IMR-90 (cell line): ENCODE measurements at regions not wholly inside any gene's neighbourhood (a gene's known extent, or its start where the extent isn't known, plus 50 kb on each side); places are given as distances from the start of the nearest gene placed in this dataset.

Source experiments
- ATAC-seq: fragments of 200-7000 bp; cut with Tn5 transposase; 2 replicates; pipeline ENCODE4 v1.9.1; 2020; ENCODE audit warnings: low read depth, mild to moderate bottlenecking, moderate library complexity
- BruUV-seq: library from RNA; stranded (reverse); fragments of 400-500 nt; replicated peaks from 2 replicates; lab custom pipeline; 2021; lab: Mats Ljungman, UMichigan
- CTCF ChIA-PET: fragments of 300-600 bp; formaldehyde crosslinking; extraction: SDS; loops from one replicate; lab custom pipeline; 2021; ENCODE audit warnings: antibody characterized with exemption; lab: Yijun Ruan, JAX
- POLR2A ChIA-PET: fragments of 300-600 bp; sonication (Branson Sonifier 250); formaldehyde crosslinking; loops from one replicate; lab custom pipeline; 2022; ENCODE audit warnings: antibody characterized with exemption; ENCODE audit not compliant: unreplicated experiment; lab: Charles Lee
- DNase-seq: peaks from one replicate; pipeline ENCODE4 v3.0.0; 2013
- H2AFZ ChIP-seq: replicated peaks from 2 replicates; pipeline ENCODE3; 2013; ENCODE audit warnings: low read length, mild to moderate bottlenecking; ENCODE audit not compliant: poor library complexity
- H2AK5ac ChIP-seq: 2 replicates; pipeline ENCODE4 v1.6.1; 2013; ENCODE audit warnings: low read depth, low read length, inconsistent platforms
- H2AK9ac ChIP-seq: replicated peaks from 2 replicates; pipeline ENCODE3; 2013; ENCODE audit warnings: mild to moderate bottlenecking, low read depth, low read length, moderate library complexity; ENCODE audit not compliant: poor library complexity
- H2BK120ac ChIP-seq: 2 replicates; pipeline ENCODE4 v1.6.1; 2013; ENCODE audit warnings: low read depth, low read length, inconsistent platforms
- H2BK15ac ChIP-seq: 3 replicates; pipeline ENCODE4 v1.6.1; 2013; ENCODE audit warnings: low read depth, low read length, inconsistent platforms
- H2BK20ac ChIP-seq: 2 replicates; pipeline ENCODE4 v1.6.1; 2013; ENCODE audit warnings: low read depth, mild to moderate bottlenecking, inconsistent platforms, low read length, moderate library complexity
- H2BK5ac ChIP-seq: 2 replicates; pipeline ENCODE4 v1.6.1; 2013; ENCODE audit warnings: mild to moderate bottlenecking, low read depth, low read length, inconsistent platforms; ENCODE audit not compliant: poor library complexity, severe bottlenecking
- H3K14ac ChIP-seq: replicated peaks from 2 replicates; pipeline ENCODE4 v1.6.1; 2013; ENCODE audit warnings: low read depth, low read length, inconsistent platforms
- H3K18ac ChIP-seq: 2 replicates; pipeline ENCODE4 v1.6.1; 2013; ENCODE audit warnings: low read depth, low read length, control low read depth
- H3K23ac ChIP-seq: 2 replicates; pipeline ENCODE4 v1.6.1; 2013; ENCODE audit warnings: low read depth, low read length, inconsistent platforms
- H3K27ac ChIP-seq: 2 replicates; pipeline ENCODE4 v1.5.1; 2013; ENCODE audit warnings: mild to moderate bottlenecking, control low read depth, low read length; ENCODE audit not compliant: insufficient read depth
- H3K27me3 ChIP-seq: 2 replicates; pipeline ENCODE4 v1.6.1; 2013; ENCODE audit warnings: low read length; ENCODE audit not compliant: control insufficient read depth, insufficient read depth
- H3K36me3 ChIP-seq: 2 replicates; pipeline ENCODE4 v1.6.1; 2013; ENCODE audit warnings: low read length, mixed read lengths; ENCODE audit not compliant: control insufficient read depth, insufficient read depth
- H3K4ac ChIP-seq: 2 replicates; pipeline ENCODE4 v1.6.1; 2013; ENCODE audit warnings: low read depth, low read length, inconsistent platforms
- H3K4me1 ChIP-seq: 2 replicates; pipeline ENCODE4 v1.6.1; 2013; ENCODE audit warnings: low read length, mixed read lengths; ENCODE audit not compliant: control insufficient read depth, insufficient read depth
- H3K4me2 ChIP-seq: 2 replicates; pipeline ENCODE4 v1.6.1; 2013; ENCODE audit warnings: low read depth, mild to moderate bottlenecking, control low read depth, low read length, moderate library complexity
- H3K4me3 ChIP-seq: 2 replicates; pipeline ENCODE4 v1.5.1; 2013; ENCODE audit warnings: low read depth, mild to moderate bottlenecking, control low read depth, low read length, moderate library complexity; ENCODE audit not compliant: insufficient read depth
- H3K56ac ChIP-seq: 2 replicates; pipeline ENCODE4 v1.6.1; 2013; ENCODE audit warnings: low read length, inconsistent platforms; ENCODE audit not compliant: insufficient read depth; ENCODE audit errors: extremely low read depth
- H3K79me1 ChIP-seq, 2 experiments: 2 replicates each; pipeline ENCODE4 v1.6.1; 2013; ENCODE audit warnings: low read length in 2 of 2, inconsistent platforms in 1 of 2, low read depth in 1 of 2
- H3K9ac ChIP-seq: 2 replicates; pipeline ENCODE4 v1.6.1; 2013; ENCODE audit warnings: low read depth, low read length, control low read depth
- H3K9me1 ChIP-seq: 2 replicates; pipeline ENCODE4 v1.6.1; 2013; ENCODE audit warnings: low read length, inconsistent platforms; ENCODE audit not compliant: insufficient read depth
- H3K9me3 ChIP-seq: 2 replicates; pipeline ENCODE4 v1.6.1; 2013; ENCODE audit warnings: low read length; ENCODE audit not compliant: control insufficient read depth, insufficient read depth
- H4K20me1 ChIP-seq: 2 replicates; pipeline ENCODE4 v1.6.1; 2013; ENCODE audit warnings: low read length, inconsistent platforms; ENCODE audit not compliant: insufficient read depth
- H4K5ac ChIP-seq: 2 replicates; pipeline ENCODE4 v1.6.1; 2013; ENCODE audit warnings: mild to moderate bottlenecking, low read depth, low read length, control low read depth
- H4K8ac ChIP-seq, 2 experiments: 2 replicates each; pipeline ENCODE4 v1.6.1; 2013; ENCODE audit warnings: low read depth in 2 of 2, low read length in 2 of 2, control low read depth in 1 of 2, inconsistent platforms in 1 of 2
- H4K91ac ChIP-seq: 2 replicates; pipeline ENCODE4 v1.6.1; 2013; ENCODE audit warnings: low read depth, low read length, inconsistent platforms; ENCODE audit not compliant: insufficient read depth
- BHLHE40 ChIP-seq: fragments of 150-350 bp; IDR thresholded peaks from 2 replicates; pipeline ENCODE4 v1.6.1; 2016; ENCODE audit warnings: mild to moderate bottlenecking, low read depth, low read length
- CEBPB ChIP-seq: IDR thresholded peaks from 2 replicates; pipeline ENCODE4 v1.6.1; 2012; ENCODE audit warnings: low read depth, low read length, improper control_type of control experiment
- CHD1 ChIP-seq: IDR thresholded peaks from 2 replicates; pipeline ENCODE4 v1.6.1; 2012; ENCODE audit warnings: low read depth, low read length, improper control_type of control experiment
- ELK1 ChIP-seq: fragments of 150-350 bp; IDR thresholded peaks from 2 replicates; pipeline ENCODE4 v1.6.1; 2016; ENCODE audit warnings: low read depth, mild to moderate bottlenecking, low read length, moderate library complexity, borderline replicate concordance
- FOS ChIP-seq: fragments of 150-350 bp; IDR thresholded peaks from 2 replicates; pipeline ENCODE4 v1.6.1; 2016; ENCODE audit warnings: low read depth, low read length
- MAZ ChIP-seq: IDR thresholded peaks from 2 replicates; pipeline ENCODE4 v1.6.1; 2012; ENCODE audit warnings: low read depth, mild to moderate bottlenecking, low read length, improper control_type of control experiment, moderate library complexity, borderline replicate concordance
- MXI1 ChIP-seq: IDR thresholded peaks from 2 replicates; pipeline ENCODE4 v1.6.1; 2012; ENCODE audit warnings: low read depth, mild to moderate bottlenecking, low read length, moderate library complexity, borderline replicate concordance
- NFE2L2 ChIP-seq: fragments of 150-350 bp; IDR thresholded peaks from 2 replicates; pipeline ENCODE4 v1.6.1; 2016; ENCODE audit warnings: low read depth, mild to moderate bottlenecking, low read length
- RAD21 ChIP-seq: IDR thresholded peaks from 2 replicates; pipeline ENCODE4 v1.6.1; 2012; ENCODE audit warnings: low read length, improper control_type of control experiment
- RCOR1 ChIP-seq: IDR thresholded peaks from 2 replicates; pipeline ENCODE4 v1.6.1; 2012; ENCODE audit warnings: mild to moderate bottlenecking, low read length, improper control_type of control experiment; ENCODE audit not compliant: insufficient replicate concordance
- RFX5 ChIP-seq: IDR thresholded peaks from 2 replicates; pipeline ENCODE4 v1.8.0; 2012; ENCODE audit warnings: low read depth, mild to moderate bottlenecking, low read length, moderate library complexity
- SMC3 ChIP-seq: fragments of 150-350 bp; IDR thresholded peaks from 2 replicates; pipeline ENCODE4 v1.6.1; 2016; ENCODE audit warnings: low read depth, mild to moderate bottlenecking, antibody characterized with exemption, low read length, moderate library complexity
- USF2 ChIP-seq: fragments of 150-350 bp; IDR thresholded peaks from 2 replicates; pipeline ENCODE4 v1.6.1; 2017; ENCODE audit warnings: mild to moderate bottlenecking, antibody characterized with exemption, low read length, low read depth
- WGBS, 2 experiments: methylation state at CpG; one replicate each; pipeline versions ENCODE4 v1.1.5 to v1.1.7; 2013; ENCODE audit warnings: missing lambda C conversion rate in 2 of 2; ENCODE audit not compliant: insufficient read length in 1 of 2; ENCODE audit errors: extremely low coverage in 2 of 2; 5-methylcytosine and 5-hydroxymethylcytosine counted together
- dilution Hi-C: fragments of 300-500 bp; cut with HindIII; formaldehyde crosslinking; loops from one replicate; pipeline ENCODE4 v1.14.3; 2018; ENCODE audit warnings: low sequenced_read_pairs; ENCODE audit not compliant: unreplicated experiment
- in situ Hi-C: fragments of 300-500 bp; cut with MboI; formaldehyde crosslinking; loops from 3 replicates; pipeline ENCODE4 v1.14.3; 2019; ENCODE audit warnings: low sequenced_read_pairs, inconsistent platforms, mixed read lengths
- intact Hi-C: fragments of 100-400 bp; cut with micrococcal nuclease; formaldehyde crosslinking; loops from 2 replicates; pipeline ENCODE4 v1.10.0; 2022
- TF ChIP-seq, protein P1 (sequence below): conservative IDR thresholded peaks from 2 replicates; pipeline ENCODE4 v1.5.1; 2012; ENCODE audit warnings: mild to moderate bottlenecking, low read depth, low read length, improper control_type of control experiment

DNA sequence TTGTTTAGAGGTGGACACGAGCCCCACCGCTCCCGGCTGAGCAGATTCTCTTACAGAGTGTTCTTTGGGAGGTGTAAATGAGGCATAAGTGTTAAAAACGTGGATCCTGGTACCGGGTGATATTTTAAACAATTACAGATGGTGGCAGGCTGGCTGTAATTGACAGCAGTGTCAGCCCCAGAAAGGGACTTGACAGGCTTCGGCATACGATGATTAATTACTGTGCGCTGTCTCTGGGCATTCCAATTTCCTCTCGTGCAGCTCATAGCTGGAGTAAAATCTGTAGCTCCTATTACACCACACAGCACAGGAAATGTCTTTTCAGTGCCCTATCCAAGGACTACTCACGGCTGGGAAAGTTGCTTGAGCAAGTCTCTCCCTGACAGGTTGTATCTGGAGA lies 305.4 kb upstream of the IRX2 start:
- Histone ChIP-seq H3K18ac (no peak overlapping the region), H2BK5ac (no peak overlapping the region), H4K5ac (no peak overlapping the region), H3K9ac (no peak overlapping the region), H2AFZ (no peak overlapping the region), H2AK5ac (no peak overlapping the region), H3K56ac (no peak overlapping the region), H3K4me2 (no peak overlapping the region), H3K9me1 (no peaks in the 10 kb centered on the region), H3K9me3 (peaks cover 33% of the 10 kb centered on the region), H3K27ac (no peak overlapping the region), H4K91ac (no peak overlapping the region), H4K20me1 (no peaks in the 10 kb centered on the region), H2BK15ac (no peak overlapping the region), H3K4me1 (no peaks in the 10 kb centered on the region), H3K4ac (no peak overlapping the region), H2BK120ac (no peak overlapping the region), H3K27me3 (no peaks in the 10 kb centered on the region), H2AK9ac (no peak overlapping the region), H2BK20ac (no peak overlapping the region), H3K79me1 (no peaks in the 10 kb centered on the region), H4K8ac (no peak overlapping the region), H3K23ac (no peak overlapping the region), H3K36me3 (no peaks in the 10 kb centered on the region), H3K4me3 (no peak overlapping the region), H3K14ac (no peak overlapping the region)
- DNase-seq = no peak
- ATAC-seq = no peak
- WGBS, 2 experiments = 13% methylated on average over 3 of the region's 10 CpGs; no CpG with 5 or more reads in 1 of the 2 experiments
- CTCF ChIA-PET = no interaction called here
- intact Hi-C loops = no loop called here
- no TSS peak for BruUV-seq
- POLR2A ChIA-PET = no interaction called here
- in situ Hi-C loops = no loop called here
- dilution Hi-C loops = no loop called here
- TF ChIP-seq, protein P1, sequence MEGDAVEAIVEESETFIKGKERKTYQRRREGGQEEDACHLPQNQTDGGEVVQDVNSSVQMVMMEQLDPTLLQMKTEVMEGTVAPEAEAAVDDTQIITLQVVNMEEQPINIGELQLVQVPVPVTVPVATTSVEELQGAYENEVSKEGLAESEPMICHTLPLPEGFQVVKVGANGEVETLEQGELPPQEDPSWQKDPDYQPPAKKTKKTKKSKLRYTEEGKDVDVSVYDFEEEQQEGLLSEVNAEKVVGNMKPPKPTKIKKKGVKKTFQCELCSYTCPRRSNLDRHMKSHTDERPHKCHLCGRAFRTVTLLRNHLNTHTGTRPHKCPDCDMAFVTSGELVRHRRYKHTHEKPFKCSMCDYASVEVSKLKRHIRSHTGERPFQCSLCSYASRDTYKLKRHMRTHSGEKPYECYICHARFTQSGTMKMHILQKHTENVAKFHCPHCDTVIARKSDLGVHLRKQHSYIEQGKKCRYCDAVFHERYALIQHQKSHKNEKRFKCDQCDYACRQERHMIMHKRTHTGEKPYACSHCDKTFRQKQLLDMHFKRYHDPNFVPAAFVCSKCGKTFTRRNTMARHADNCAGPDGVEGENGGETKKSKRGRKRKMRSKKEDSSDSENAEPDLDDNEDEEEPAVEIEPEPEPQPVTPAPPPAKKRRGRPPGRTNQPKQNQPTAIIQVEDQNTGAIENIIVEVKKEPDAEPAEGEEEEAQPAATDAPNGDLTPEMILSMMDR = no peak
- no peak for TF ChIP-seq BHLHE40
- TF ChIP-seq CEBPB = no peak
- no peak for TF ChIP-seq MXI1
- no peak for TF ChIP-seq FOS
- TF ChIP-seq ELK1 = no peak
- no peak for TF ChIP-seq SMC3
- no peak for TF ChIP-seq USF2
- no peak for TF ChIP-seq RAD21
- no peak for TF ChIP-seq MAZ
- no peak for TF ChIP-seq RCOR1
- TF ChIP-seq RFX5 = no peak
- no peak for TF ChIP-seq NFE2L2
- TF ChIP-seq CHD1 = no peak
